Activated naive CD4-positive, alpha-beta T cell treated with anti-CD3 and anti-CD28 coated beads for 36 hours (primary cell): ENCODE measurements at regions not wholly inside any gene's neighbourhood (a gene's known extent, or its start where the extent isn't known, plus 50 kb on each side); places are given as distances from the start of the nearest gene placed in this dataset.
"Not testable (repeated sequence)": the region's sequence is repeated elsewhere in the genome, so short reads cannot be mapped to it uniquely, and the experiment has no call there.

Source experiments
- CTCF ChIA-PET: fragments of 350-600 bp; sonication (Branson Sonifier 250); formaldehyde crosslinking; loops from one replicate; lab custom pipeline; 2021; ENCODE audit warnings: antibody characterized with exemption; lab: Charles Lee
- DNase-seq: peaks from one replicate; pipeline ENCODE4 v3.0.0-alpha.2; 2020
- H3K27ac Mint-ChIP-seq: one replicate; pipeline ENCODE4 v1.8.0; 2021; ENCODE audit warnings: mild to moderate bottlenecking, mixed read lengths
- H3K27me3 Mint-ChIP-seq: one replicate; pipeline ENCODE4 v1.8.0; 2021; ENCODE audit warnings: low read depth, mixed read lengths
- H3K36me3 Mint-ChIP-seq: one replicate; pipeline ENCODE4 v1.8.0; 2021; ENCODE audit warnings: low read depth, mixed read lengths
- H3K4me1 Mint-ChIP-seq: one replicate; pipeline ENCODE4 v1.8.0; 2021; ENCODE audit warnings: low read depth, mixed read lengths
- H3K4me3 Mint-ChIP-seq: one replicate; pipeline ENCODE4 v1.8.0; 2021; ENCODE audit warnings: mild to moderate bottlenecking, moderate library complexity, mixed read lengths
- H3K9me3 Mint-ChIP-seq: one replicate; pipeline ENCODE4 v1.8.0; 2021; ENCODE audit warnings: mixed read lengths
- intact Hi-C: fragments of 100-400 bp; cut with micrococcal nuclease; formaldehyde crosslinking; loops from one replicate; pipeline ENCODE4 v1.15.1; 2023

DNA sequence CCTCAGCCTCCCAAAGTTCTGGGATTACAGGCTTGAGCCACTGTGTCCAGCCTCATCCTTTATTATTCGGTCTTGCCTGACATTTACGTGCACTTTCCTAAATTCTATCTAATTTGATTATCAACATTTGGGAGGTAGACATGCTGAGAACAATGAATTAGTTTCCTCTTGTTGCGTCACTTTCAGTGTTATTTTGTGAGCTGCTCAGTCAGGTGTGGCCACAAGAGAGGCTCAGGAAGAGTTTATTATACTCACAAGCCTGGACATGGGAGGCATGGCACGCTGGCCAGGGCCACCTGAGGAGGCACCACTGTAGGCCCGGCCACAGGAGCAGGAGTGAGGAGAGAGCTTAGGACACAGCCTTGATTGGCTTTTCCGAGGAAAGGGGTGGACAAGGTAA is 59.7 kb upstream of the RBFOX2 start:
- intact Hi-C loops = no loop called here
- no peaks in the 10 kb centered on the region for H3K27me3 Mint-ChIP-seq
- CTCF ChIA-PET = interaction anchor here (0.6 to 3.2 kb wide), 3 partner anchors 9 to 177 kb away, joined by 3 to 15 read pairs (median 4); no protein-coding TSS in a partner anchor
- H3K9me3 Mint-ChIP-seq = no peaks in the 10 kb centered on the region
- no peak overlapping the region for H3K4me3 Mint-ChIP-seq
- no peaks in the 10 kb centered on the region for H3K4me1 Mint-ChIP-seq
- no peaks in the 10 kb centered on the region for H3K36me3 Mint-ChIP-seq
- DNase-seq = no peak
- H3K27ac Mint-ChIP-seq = no peak overlapping the region

DNA sequence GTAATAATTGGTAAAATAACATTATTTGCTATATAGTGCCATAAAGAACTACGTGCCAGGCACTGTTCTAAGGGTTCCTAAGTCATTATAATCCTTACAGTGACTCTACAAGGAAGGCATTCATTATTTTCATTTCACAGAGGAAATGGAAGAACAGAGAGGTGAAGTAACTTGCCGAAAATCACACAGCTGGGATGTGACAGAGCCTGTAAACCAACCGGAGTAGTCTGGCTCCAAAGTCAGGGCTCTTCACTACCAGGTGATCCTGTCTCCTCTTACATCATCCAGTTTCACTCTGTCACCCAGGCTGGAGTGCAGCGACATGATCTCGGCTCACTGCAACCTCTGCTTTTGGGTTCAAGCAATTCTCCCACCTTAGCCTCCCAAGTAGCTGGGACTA is 59.2 kb upstream of the RBFOX2 start:
- Mint-ChIP-seq H3K4me3 (no peak overlapping the region), H3K27ac (no peak overlapping the region), H3K36me3 (no peaks in the 10 kb centered on the region), H3K9me3 (no peaks in the 10 kb centered on the region), H3K27me3 (no peaks in the 10 kb centered on the region), H3K4me1 (no peaks in the 10 kb centered on the region)
- CTCF ChIA-PET = interaction anchor here (3.2 kb wide), 1 partner anchor 22 kb away, joined by 15 read pairs; no protein-coding TSS in a partner anchor
- intact Hi-C loops = no loop called here
- DNase-seq = no peak

DNA sequence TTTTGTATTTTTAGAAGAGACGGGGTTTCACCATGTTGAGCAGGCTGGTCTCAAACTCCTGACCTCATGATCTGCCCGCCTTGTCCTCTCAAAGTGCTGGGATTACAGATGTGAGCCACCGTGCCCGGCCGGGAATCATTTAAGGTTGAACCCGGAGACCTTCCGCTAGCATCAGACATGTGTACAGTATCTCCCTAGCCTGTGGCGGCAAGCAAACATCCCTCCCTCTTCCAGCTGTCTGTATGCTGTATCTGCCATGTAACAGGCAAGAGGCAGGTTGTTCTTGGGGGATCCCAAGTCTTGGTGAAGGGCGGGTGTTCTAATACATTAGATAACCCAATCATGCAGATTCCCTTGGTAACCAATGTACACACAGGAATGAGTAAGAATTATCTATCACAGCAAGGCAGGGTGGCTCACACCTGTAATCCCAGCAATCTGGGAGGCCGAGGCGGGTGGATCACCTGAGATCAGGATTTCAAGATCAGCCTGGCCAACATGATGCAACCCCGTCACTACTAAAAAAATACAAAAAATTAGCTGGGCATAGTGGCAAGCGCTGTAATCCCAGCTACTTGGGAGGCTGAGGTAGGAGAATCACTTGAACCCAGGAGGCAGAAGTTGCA is 58.1 kb upstream of the RBFOX2 start:
- Mint-ChIP-seq H3K9me3 (no peaks in the 10 kb centered on the region), H3K27me3 (no peaks in the 10 kb centered on the region), H3K4me1 (no peaks in the 10 kb centered on the region), H3K36me3 (no peaks in the 10 kb centered on the region), H3K4me3 (no peak overlapping the region), H3K27ac (no peak overlapping the region)
- intact Hi-C loops = no loop called here
- no peak for DNase-seq
- CTCF ChIA-PET = interaction anchor here (0.7 to 3.2 kb wide), 2 partner anchors 21 to 51 kb away, joined by 3 to 15 read pairs; no protein-coding TSS in a partner anchor

DNA sequence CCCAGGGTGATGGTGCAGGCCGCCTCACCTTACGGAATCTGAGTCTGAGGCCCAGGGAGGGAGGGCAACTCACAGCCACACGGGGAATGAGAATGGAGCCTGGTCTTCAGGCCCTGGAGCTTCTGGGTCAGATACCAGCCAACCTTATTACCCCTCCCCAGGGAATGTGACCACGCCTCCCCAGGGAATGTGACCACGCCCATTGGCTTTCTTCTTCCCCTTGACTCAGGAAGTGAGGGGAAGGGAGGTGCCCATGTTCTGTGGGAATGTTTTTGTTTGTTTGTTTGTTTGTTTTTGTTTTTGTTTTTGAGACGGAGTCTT is 57.5 kb upstream of the RBFOX2 start:
- intact Hi-C loops = no loop called here
- no peaks in the 10 kb centered on the region for H3K27me3 Mint-ChIP-seq
- CTCF ChIA-PET = interaction anchor here (2.7 kb wide), 1 partner anchor 20 kb away, joined by 12 read pairs; no protein-coding TSS in a partner anchor
- no peak for DNase-seq
- no peaks in the 10 kb centered on the region for H3K36me3 Mint-ChIP-seq
- no peaks in the 10 kb centered on the region for H3K9me3 Mint-ChIP-seq
- H3K27ac Mint-ChIP-seq = no peak overlapping the region
- no peaks in the 10 kb centered on the region for H3K4me1 Mint-ChIP-seq
- no peak overlapping the region for H3K4me3 Mint-ChIP-seq

DNA sequence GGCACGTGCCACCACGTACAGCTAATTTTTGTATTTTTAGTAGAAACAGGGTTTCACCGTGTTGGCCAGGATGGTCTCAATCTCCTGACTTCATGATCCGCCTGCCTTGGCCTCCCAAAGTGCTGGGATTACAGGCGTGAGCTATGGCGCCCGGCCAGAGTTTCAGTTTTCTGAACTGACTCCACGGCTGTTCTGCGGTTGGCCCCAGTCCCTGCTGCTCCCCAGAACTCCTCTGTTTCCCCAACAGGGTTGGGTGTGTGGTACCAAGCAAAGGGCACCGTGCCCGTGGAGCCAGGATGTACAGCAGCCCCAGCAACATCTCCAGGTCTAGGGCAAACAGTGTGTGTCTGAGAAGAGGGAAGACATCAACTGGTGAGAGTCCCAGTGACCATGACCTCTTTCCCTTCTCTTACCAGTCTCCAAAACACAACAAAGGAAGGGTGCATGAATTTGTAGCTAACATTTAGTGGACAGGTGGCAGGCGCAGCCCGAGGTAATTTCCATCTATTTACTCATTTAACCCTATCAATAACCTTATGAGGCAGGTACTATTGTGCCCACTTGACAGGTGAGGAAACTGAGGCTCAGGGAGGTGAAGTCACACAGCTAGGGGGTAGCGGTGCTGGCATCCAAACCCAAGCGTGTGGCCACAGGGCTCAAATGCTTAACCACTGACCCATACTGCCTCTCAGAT is 57.0 kb upstream of the RBFOX2 start:
- CTCF ChIA-PET = interaction anchor here (0.7 to 2.7 kb wide), 2 partner anchors 15 to 20 kb away, joined by 4 to 12 read pairs; no protein-coding TSS in a partner anchor
- H3K27me3 Mint-ChIP-seq = no peaks in the 10 kb centered on the region
- intact Hi-C loops = no loop called here
- H3K36me3 Mint-ChIP-seq = no peaks in the 10 kb centered on the region
- no peaks in the 10 kb centered on the region for H3K4me1 Mint-ChIP-seq
- DNase-seq = no peak
- no peaks in the 10 kb centered on the region for H3K9me3 Mint-ChIP-seq
- no peak overlapping the region for H3K4me3 Mint-ChIP-seq
- no peak overlapping the region for H3K27ac Mint-ChIP-seq

DNA sequence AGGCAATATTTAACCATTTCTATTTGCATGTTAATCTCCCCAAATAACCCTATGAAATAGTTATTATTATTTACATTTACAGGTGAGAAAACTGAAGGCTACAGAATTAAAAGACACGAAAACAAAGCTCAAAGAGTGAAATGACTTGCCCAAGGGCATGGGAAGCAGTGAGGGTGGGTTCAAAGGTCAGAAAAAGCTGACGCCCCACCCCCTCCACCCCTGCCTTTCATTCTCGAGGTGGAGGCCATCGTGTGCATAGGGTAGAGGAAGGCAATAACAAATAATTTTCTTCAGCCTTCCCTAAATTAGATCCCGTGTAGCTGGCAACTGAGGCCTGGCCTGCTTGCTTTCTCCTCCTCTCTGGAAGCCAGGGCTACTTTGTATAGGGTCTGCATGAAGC is 56.1 kb upstream of the RBFOX2 start:
- no peak for DNase-seq
- H3K27ac Mint-ChIP-seq = no peak overlapping the region
- no peaks in the 10 kb centered on the region for H3K9me3 Mint-ChIP-seq
- CTCF ChIA-PET = interaction anchor here (0.7 to 2.7 kb wide), 2 partner anchors 19 to 458 kb away, joined by 3 to 12 read pairs; no protein-coding TSS in a partner anchor
- no peaks in the 10 kb centered on the region for H3K4me1 Mint-ChIP-seq
- intact Hi-C loops = no loop called here
- no peak overlapping the region for H3K4me3 Mint-ChIP-seq
- no peaks in the 10 kb centered on the region for H3K27me3 Mint-ChIP-seq
- H3K36me3 Mint-ChIP-seq = no peaks in the 10 kb centered on the region

DNA sequence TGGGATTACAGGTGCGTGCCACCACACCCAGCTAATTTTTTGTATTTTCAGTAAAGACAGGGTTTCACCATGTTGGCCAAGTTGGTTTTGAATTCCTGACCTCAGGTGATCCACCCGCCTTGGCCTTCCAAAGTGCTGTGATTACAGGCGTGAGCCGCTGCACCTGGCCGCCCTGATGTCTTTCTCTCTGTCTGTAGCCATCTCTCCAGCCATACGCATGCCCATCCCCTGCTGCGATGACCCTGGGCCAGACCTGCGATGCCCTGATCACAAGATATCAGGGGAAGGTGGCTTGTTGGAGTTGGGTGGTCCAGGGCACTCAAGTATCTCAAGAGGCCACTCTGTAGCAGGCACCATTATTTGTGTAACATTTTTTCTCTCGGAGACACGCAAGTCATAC is 54.4 kb upstream of the RBFOX2 start:
- CTCF ChIA-PET = interaction anchor here (1.9 kb wide), 1 partner anchor 17 kb away, joined by 8 read pairs; no protein-coding TSS in a partner anchor
- DNase-seq = no peak
- Mint-ChIP-seq H3K4me1 (no peaks in the 10 kb centered on the region), H3K36me3 (no peaks in the 10 kb centered on the region), H3K4me3 (no peak overlapping the region), H3K9me3 (no peaks in the 10 kb centered on the region), H3K27me3 (no peaks in the 10 kb centered on the region), H3K27ac (no peak overlapping the region)
- intact Hi-C loops = no loop called here

DNA sequence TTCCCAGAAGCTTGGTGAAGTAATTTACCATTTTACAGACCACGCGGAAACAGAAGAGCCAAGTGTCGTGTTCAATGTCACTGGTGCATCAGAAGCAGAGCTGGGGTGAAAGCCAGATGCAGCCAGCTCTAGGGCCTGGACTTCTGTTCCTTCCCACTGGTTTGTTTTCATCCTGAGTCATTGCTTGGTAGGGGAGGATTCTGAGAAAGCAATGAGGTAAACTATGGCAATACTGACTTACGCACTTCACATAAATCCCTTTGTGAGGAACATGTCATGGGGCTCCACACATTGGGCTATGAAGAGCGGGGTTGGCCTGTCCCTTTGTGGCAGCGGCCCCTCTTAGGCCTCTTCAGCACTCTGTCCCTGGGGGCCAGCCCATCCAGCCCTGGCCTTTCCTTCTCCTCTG is 52.4 kb upstream of the RBFOX2 start:
- H3K4me3 Mint-ChIP-seq = no peak overlapping the region
- intact Hi-C loops = no loop called here
- no peaks in the 10 kb centered on the region for H3K36me3 Mint-ChIP-seq
- DNase-seq = no peak
- CTCF ChIA-PET = no interaction called here
- H3K27ac Mint-ChIP-seq = no peak overlapping the region
- no peaks in the 10 kb centered on the region for H3K27me3 Mint-ChIP-seq
- no peaks in the 10 kb centered on the region for H3K9me3 Mint-ChIP-seq
- H3K4me1 Mint-ChIP-seq = no peaks in the 10 kb centered on the region

DNA sequence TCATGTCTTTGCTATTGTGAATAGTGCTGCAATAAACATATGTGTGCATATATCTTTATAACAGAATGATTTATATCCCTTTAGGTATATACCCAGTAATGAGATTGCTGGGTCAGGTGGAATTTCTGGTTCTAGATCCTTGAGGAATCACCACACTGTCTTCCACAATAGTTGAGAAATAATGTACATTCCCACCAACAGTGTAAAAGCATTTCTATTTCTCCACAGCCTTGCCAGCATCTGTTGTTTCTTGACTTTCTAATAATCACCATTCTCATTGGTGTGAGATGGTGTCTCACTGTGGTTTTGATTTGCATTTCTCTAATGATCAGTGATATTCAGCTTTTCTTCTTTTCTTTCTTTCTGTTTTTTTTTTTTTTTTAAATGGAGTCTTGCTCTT is 51.7 kb upstream of the RBFOX2 start:
- intact Hi-C loops, CTCF ChIA-PET: not testable (repeated sequence)

DNA sequence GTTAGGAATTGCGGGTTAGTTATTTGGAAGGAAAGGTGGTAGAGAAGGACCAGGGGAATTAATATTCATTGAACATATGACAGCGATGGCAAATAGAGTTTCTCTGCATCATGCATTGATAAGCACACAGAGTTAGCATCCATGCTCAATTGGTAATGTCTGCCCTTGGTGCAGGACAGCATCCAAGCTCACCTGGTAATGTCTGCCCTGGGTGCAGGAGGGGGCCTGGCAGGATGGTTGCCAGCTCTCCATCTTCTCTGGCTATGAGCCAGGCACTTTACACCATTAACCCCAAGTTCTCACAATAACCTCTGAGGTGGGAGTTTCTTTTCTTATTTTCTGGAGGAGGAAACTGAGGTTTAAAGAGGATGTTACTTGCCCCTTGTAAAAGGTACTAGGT is 50.4 kb upstream of the RBFOX2 start:
- Mint-ChIP-seq H3K9me3 (no peaks in the 10 kb centered on the region), H3K36me3 (no peaks in the 10 kb centered on the region), H3K27me3 (no peaks in the 10 kb centered on the region), H3K4me3 (no peak overlapping the region), H3K27ac (no peak overlapping the region), H3K4me1 (no peaks in the 10 kb centered on the region)
- CTCF ChIA-PET = interaction anchor here (3.8 kb wide), 1 partner anchor 13 kb away, joined by 27 read pairs; no protein-coding TSS in a partner anchor
- no peak for DNase-seq
- intact Hi-C loops = no loop called here

More for the DNA sequence above, 51.7 kb upstream of the RBFOX2 start:
- H3K4me1 Mint-ChIP-seq, DNase-seq, H3K36me3 Mint-ChIP-seq, H3K4me3 Mint-ChIP-seq, H3K9me3 Mint-ChIP-seq, H3K27me3 Mint-ChIP-seq, H3K27ac Mint-ChIP-seq: not testable (repeated sequence)
